Astrocyte (in vitro differentiated cells and primary cell): ENCODE measurements at regions not wholly inside any gene's neighbourhood (a gene's known extent, or its start where the extent isn't known, plus 50 kb on each side); places are given as distances from the start of the nearest gene placed in this dataset.

Source experiments
- CTCF ChIP-seq: IDR thresholded peaks from 2 replicates; pipeline ENCODE4 v1.5.1; 2011; ENCODE audit warnings: low read depth, mild to moderate bottlenecking, inconsistent platforms, low read length, moderate library complexity; ENCODE audit not compliant: insufficient read depth
- EZH2 ChIP-seq: IDR thresholded peaks from 2 replicates; pipeline ENCODE4 v1.6.1; 2012; ENCODE audit warnings: mild to moderate bottlenecking, low read length, inconsistent platforms; ENCODE audit not compliant: insufficient read depth

GRCh38 chr22:22769434-22770279, 118.0 kb upstream of the IGLL5 start:
- no peak for TF ChIP-seq EZH2
- no peak for TF ChIP-seq CTCF
